Central memory CD4-positive, alpha-beta T cell (primary cell): ENCODE measurements at regions not wholly inside any gene's neighbourhood (a gene's known extent, or its start where the extent isn't known, plus 50 kb on each side); places are given as distances from the start of the nearest gene placed in this dataset.
"Not testable (repeated sequence)": the region's sequence is repeated elsewhere in the genome, so short reads cannot be mapped to it uniquely, and the experiment has no call there.

Source experiments
- DNase-seq: peaks from one replicate; pipeline ENCODE4 v3.0.0; 2022

- no peak for DNase-seq
Measured at GRCh38 chr5:175344331-175345195, 99.4 kb downstream of the DRD1 start.

GRCh38 chr5:175343308-175343707 is 100.7 kb downstream of the DRD1 start:
- no peak for DNase-seq

GRCh38 chr5:175340180-175340579 is 103.8 kb downstream of the DRD1 start:
- DNase-seq, result no peak

- DNase-seq, result no peak
Measured at GRCh38 chr5:175337680-175338079, 106.3 kb downstream of the DRD1 start.

GRCh38 chr5:175336781-175337180 is 107.2 kb downstream of the DRD1 start:
- no peak for DNase-seq

- no peak for DNase-seq
Measured at GRCh38 chr5:175335691-175336090, 108.3 kb downstream of the DRD1 start.

- not testable (repeated sequence) for DNase-seq
Measured at GRCh38 chr5:175331173-175332036, 112.6 kb downstream of the DRD1 start.

GRCh38 chr5:175329976-175330375 is 114.0 kb downstream of the DRD1 start:
- no peak for DNase-seq

GRCh38 chr5:175328687-175329086 is 115.3 kb downstream of the DRD1 start:
- no peak for DNase-seq

GRCh38 chr5:175328176-175328575 is 115.8 kb downstream of the DRD1 start:
- DNase-seq, result no peak

- no peak for DNase-seq
Measured at GRCh38 chr5:175325681-175326080, 118.3 kb downstream of the DRD1 start.

GRCh38 chr5:175321927-175322532 is 122.0 kb downstream of the DRD1 start:
- no peak for DNase-seq

- no peak for DNase-seq
Measured at GRCh38 chr5:175319199-175319598, 124.8 kb downstream of the DRD1 start.

GRCh38 chr5:175317872-175318271 is 126.1 kb downstream of the DRD1 start:
- no peak for DNase-seq

GRCh38 chr5:175309218-175309810 is 134.7 kb downstream of the DRD1 start:
- DNase-seq, result no peak

- DNase-seq, result no peak
Measured at GRCh38 chr5:175308701-175309100, 135.3 kb downstream of the DRD1 start.

- no peak for DNase-seq
Measured at GRCh38 chr5:175306381-175306780, 137.6 kb downstream of the DRD1 start.

GRCh38 chr5:175305251-175305650 is 138.7 kb downstream of the DRD1 start:
- no peak for DNase-seq

GRCh38 chr5:175290379-175290778 is 153.6 kb downstream of the DRD1 start:
- DNase-seq, result no peak

GRCh38 chr5:175288048-175288621 is 155.8 kb downstream of the DRD1 start:
- DNase-seq, result no peak

- no peak for DNase-seq
Measured at GRCh38 chr5:175286981-175287380, 157.0 kb downstream of the DRD1 start.

GRCh38 chr5:175285261-175285660 is 158.7 kb downstream of the DRD1 start:
- DNase-seq, result no peak

GRCh38 chr5:175284806-175285205 is 159.2 kb downstream of the DRD1 start:
- no peak for DNase-seq
